Kidney (tissue), 13 donors: ENCODE measurements at regions not wholly inside any gene's neighbourhood (a gene's known extent, or its start where the extent isn't known, plus 50 kb on each side); places are given as distances from the start of the nearest gene placed in this dataset.
"Not testable (repeated sequence)": the region's sequence is repeated elsewhere in the genome, so short reads cannot be mapped to it uniquely, and the experiment has no call there.

Source experiments
- DNase-seq, 5 donors: peaks; one replicate each; pipeline ENCODE4 v3.0.0-alpha.2; 2013 to 2020
- FAIRE-seq: peaks from 2 replicates; lab custom pipeline; 2012; peaks lifted over from hg19 to GRCh38; lab: Jason Lieb, UNC
- H3K27ac ChIP-seq, 2 donors: one replicate each; pipeline ENCODE4 v1.7.0; 2013; ENCODE audit warnings: low read depth in 2 of 2, low read length in 2 of 2, inconsistent platforms in 1 of 2
- H3K27me3 ChIP-seq: one replicate; pipeline ENCODE4 v1.7.1; 2013; ENCODE audit warnings: low read length, inconsistent platforms; ENCODE audit not compliant: control insufficient read depth, insufficient read depth
- H3K36me3 ChIP-seq, 3 donors: one replicate each; pipeline versions ENCODE4 v1.7.0 to v1.7.1; 2013; ENCODE audit warnings: low read length in 3 of 3, control low read depth in 1 of 3, inconsistent platforms in 1 of 3; ENCODE audit not compliant: insufficient read depth in 3 of 3, control insufficient read depth in 2 of 3
- H3K4me1 ChIP-seq, 3 donors: one replicate each; pipeline versions ENCODE4 v1.7.0 to v1.7.1; 2013; ENCODE audit warnings: low read length in 3 of 3, inconsistent platforms in 1 of 3, low read depth in 1 of 3; ENCODE audit not compliant: control insufficient read depth in 2 of 3, insufficient read depth in 2 of 3
- H3K4me3 ChIP-seq, 3 donors: one replicate each; pipeline versions ENCODE4 v1.7.0 to v1.8.1; 2013; ENCODE audit warnings: low read length in 3 of 3, control low read depth in 1 of 3, inconsistent platforms in 1 of 3
- H3K9ac ChIP-seq, 3 donors: one replicate each; pipeline versions ENCODE4 v1.7.0 to v1.7.1; 2013; ENCODE audit warnings: low read length in 3 of 3, control low read depth in 1 of 3, inconsistent platforms in 1 of 3
- H3K9me3 ChIP-seq, 3 donors: one replicate each; pipeline versions ENCODE4 v1.7.0 to v1.7.1; 2013; ENCODE audit warnings: low read length in 3 of 3, control low read depth in 1 of 3, inconsistent platforms in 1 of 3; ENCODE audit not compliant: control insufficient read depth in 2 of 3, insufficient read depth in 1 of 3
- CTCF ChIP-seq: IDR thresholded peaks from 3 replicates; pipeline ENCODE4 v1.5.1; 2012; ENCODE audit warnings: mild to moderate bottlenecking, moderate library complexity, borderline replicate concordance; ENCODE audit not compliant: insufficient read depth; ENCODE audit errors: extremely low read depth
- intact Hi-C: fragments of 100-400 bp; cut with DNase I; formaldehyde crosslinking; loops from one replicate; pipeline ENCODE4 v1.11.1; 2022
- donor health status: control.
- donor health status: control.
- donor health status: control.
- donor health status: control.
- donor health status: control.
- donor health status: DM: yes; HTN: yes; CAD: no.
- donor health status: Normal renal cell carcinoma (clear cell type).

GRCh38 chr2:89048138-89049066 is 356.9 kb downstream of the RPIA start:
- H3K27me3 ChIP-seq, H3K27ac ChIP-seq, H3K4me3 ChIP-seq, H3K4me1 ChIP-seq, H3K9ac ChIP-seq, H3K36me3 ChIP-seq, H3K9me3 ChIP-seq, intact Hi-C loops, FAIRE-seq: not testable (repeated sequence)
- DNase-seq = peak in 2 of 5 donors; percentile 14 to 17
- peak; percentile 51 for TF ChIP-seq CTCF

- H3K9ac ChIP-seq, H3K4me3 ChIP-seq, H3K27me3 ChIP-seq, intact Hi-C loops, FAIRE-seq, DNase-seq, H3K4me1 ChIP-seq, H3K36me3 ChIP-seq, H3K27ac ChIP-seq, H3K9me3 ChIP-seq: not testable (repeated sequence)
Measured at GRCh38 chr2:89058616-89059015, 367.1 kb downstream of the RPIA start.

- H3K27ac ChIP-seq, DNase-seq, H3K27me3 ChIP-seq, FAIRE-seq, H3K4me1 ChIP-seq, H3K4me3 ChIP-seq, H3K9ac ChIP-seq, H3K36me3 ChIP-seq, H3K9me3 ChIP-seq, intact Hi-C loops: not testable (repeated sequence)
Measured at GRCh38 chr2:89061174-89061573, 369.7 kb downstream of the RPIA start.

GRCh38 chr2:89076771-89077170 is 385.3 kb downstream of the RPIA start:
- H3K27me3 ChIP-seq, H3K27ac ChIP-seq, H3K9ac ChIP-seq, H3K36me3 ChIP-seq, FAIRE-seq, H3K4me3 ChIP-seq, H3K9me3 ChIP-seq, H3K4me1 ChIP-seq, DNase-seq, intact Hi-C loops: not testable (repeated sequence)

- H3K36me3 ChIP-seq, H3K27ac ChIP-seq, FAIRE-seq, intact Hi-C loops, H3K27me3 ChIP-seq, H3K4me1 ChIP-seq, H3K9ac ChIP-seq, H3K4me3 ChIP-seq, H3K9me3 ChIP-seq: not testable (repeated sequence)
- peak in 2 of 5 donors; percentile 1 to 9 for DNase-seq
Measured at GRCh38 chr2:89092911-89093310, 401.4 kb downstream of the RPIA start.

GRCh38 chr2:89095060-89095459 is 403.6 kb downstream of the RPIA start:
- H3K36me3 ChIP-seq, H3K4me1 ChIP-seq, H3K27ac ChIP-seq, intact Hi-C loops, H3K9me3 ChIP-seq, H3K4me3 ChIP-seq, H3K27me3 ChIP-seq, H3K9ac ChIP-seq, DNase-seq, FAIRE-seq: not testable (repeated sequence)

GRCh38 chr2:89102587-89102986 is 411.1 kb downstream of the RPIA start:
- DNase-seq, H3K27ac ChIP-seq, H3K27me3 ChIP-seq, H3K4me3 ChIP-seq, H3K9ac ChIP-seq, H3K36me3 ChIP-seq, H3K9me3 ChIP-seq, H3K4me1 ChIP-seq, FAIRE-seq, intact Hi-C loops: not testable (repeated sequence)
